T1000 (cell line): ENCODE measurements at regions not wholly inside any gene's neighbourhood (a gene's known extent, or its start where the extent isn't known, plus 50 kb on each side); places are given as distances from the start of the nearest gene placed in this dataset.

Source experiments
- DNase-seq: peaks from one replicate; lab custom pipeline; 2025; ENCODE audit warnings: mixed read lengths; lab: John Stamatoyannopoulos, UW

DNA sequence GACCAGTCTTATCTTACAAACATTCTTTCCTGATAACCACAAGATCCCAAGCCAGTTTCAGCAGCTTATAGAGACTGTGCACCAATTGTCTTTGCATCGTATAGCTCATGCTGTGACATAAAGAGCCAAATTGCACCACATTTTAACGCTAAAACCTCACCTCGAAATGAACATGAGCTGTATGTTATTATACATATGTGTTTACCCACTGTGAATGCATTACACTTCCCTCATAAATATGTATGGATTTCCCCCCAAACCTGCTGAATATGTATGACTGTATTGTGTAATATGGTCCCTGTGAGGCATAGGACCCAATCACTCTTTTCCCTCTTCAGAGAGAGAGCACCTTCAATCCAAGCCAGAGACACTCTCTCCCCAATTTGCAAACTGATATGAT, 692.4 kb downstream of the NLGN4X start:
- DNase-seq, result no peak

GRCh38 chrX:5528057-5528456, 700.6 kb downstream of the NLGN4X start:
- DNase-seq, result no peak

DNA sequence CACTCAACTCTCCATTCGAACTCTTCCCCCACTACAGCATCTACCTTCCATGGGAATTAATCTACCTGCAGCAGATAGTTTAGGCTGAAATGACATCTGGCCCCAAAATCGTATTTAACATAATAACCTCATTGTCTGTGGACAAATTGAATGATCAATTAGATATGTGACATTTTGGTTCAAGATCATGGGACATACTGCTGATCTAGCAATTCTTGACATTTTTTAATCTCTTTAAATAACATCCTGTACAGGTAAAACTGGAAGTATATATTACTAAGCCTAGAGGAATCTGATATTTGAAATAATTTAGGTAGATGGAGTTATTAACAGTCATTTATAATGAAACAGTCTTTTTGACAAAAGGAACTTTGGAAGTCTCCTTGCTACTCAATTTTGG, 702.5 kb downstream of the NLGN4X start:
- DNase-seq, result no peak

DNA sequence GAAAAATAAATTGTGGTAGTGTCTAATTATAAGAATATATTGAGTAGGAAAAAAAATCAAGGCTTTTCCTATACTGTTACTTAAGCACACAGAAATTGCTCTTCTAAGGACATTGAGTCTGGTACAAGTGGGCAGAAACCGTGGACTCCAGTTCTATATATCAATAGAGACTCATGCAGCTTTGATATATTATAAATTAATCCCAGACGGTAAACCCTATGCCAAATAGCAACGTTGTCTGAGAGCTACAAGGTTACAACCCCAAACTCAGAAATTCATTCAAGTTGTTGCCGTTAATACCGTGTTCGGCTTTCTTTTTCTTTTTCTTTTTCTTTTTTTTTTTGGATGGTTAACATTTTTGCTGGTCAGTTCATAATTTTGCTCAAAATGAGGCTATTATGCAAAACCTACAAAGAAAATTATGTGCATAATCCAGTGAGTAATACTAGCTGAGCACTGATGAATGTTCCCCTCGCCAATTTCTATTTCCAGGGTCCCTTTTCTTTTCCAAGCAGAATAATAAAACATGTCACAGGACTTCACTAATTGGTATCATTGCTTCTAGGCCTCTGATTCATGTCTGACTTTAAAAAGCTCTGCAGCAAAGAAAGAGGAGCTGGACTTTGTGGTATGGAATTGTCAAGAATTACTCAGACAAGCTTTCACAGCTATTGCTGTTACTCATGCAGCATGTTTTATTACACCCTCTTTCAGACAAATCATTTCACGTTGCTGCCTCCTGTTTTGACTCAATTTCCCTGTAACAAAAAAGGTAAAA, 737.7 kb downstream of the NLGN4X start:
- DNase-seq, result no peak

DNA sequence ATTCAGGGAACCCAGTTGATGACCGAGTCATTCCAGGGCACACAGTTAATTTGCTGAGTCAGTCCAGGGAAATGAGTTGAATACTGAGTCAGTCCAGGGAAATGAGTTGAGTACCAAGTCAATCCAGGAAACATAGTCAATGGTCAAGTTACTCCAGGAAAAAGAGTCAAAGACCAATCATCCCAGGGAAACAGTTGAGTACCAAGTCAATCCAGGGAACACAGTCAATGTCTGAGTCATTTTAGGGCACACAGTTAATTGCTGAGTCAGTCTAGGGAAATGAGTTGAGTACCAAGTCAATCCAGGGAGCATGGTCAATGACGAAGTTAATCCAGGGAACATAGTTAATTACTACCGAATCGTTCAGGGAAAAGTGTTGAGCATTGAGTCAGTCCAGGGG, 754.4 kb downstream of the NLGN4X start:
- DNase-seq, result peak; percentile 26

DNA sequence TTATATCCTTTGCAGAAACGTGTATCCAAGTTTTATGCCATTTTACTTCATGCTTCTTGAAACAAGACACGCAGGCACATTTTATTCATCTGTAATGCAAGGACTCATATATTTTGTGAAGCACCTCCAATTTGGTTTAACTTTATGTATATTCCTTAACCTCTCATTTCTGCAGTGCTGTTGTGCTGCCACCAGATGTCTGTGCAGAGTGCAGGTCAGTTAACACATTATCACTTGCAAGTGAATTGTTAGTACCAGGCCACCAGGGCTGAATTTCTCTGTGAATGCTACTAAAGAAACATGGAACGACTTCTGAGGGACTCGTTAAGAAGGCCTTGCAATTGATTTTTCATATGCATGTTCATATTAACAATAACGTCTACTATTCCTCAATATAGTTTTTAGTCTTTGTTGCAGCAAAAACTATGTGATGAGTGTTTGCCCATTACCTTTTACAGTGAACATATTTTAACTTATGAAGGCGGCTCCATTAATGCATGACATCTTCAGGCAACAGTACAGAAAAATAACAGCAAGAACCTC, 770.3 kb downstream of the NLGN4X start:
- no peak for DNase-seq

DNA sequence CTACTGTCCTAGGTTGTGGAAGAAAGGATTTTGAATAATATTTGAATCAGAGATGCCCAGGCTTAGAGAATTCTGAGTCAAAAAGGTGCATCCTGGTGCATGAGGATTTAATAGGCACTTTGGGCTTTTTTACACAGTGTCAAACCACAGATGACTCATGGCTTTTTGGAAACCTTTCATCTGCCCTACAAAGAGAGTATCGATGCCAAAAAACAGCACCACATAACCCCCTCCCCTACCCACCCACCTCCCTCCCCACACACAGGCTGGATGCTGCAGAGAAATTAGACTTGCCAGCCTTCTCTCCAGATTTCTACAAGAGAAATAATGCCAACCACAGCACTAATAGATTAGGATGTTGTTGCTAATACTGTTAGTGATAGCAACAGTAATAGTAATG, 779.3 kb downstream of the NLGN4X start:
- no peak for DNase-seq

DNA sequence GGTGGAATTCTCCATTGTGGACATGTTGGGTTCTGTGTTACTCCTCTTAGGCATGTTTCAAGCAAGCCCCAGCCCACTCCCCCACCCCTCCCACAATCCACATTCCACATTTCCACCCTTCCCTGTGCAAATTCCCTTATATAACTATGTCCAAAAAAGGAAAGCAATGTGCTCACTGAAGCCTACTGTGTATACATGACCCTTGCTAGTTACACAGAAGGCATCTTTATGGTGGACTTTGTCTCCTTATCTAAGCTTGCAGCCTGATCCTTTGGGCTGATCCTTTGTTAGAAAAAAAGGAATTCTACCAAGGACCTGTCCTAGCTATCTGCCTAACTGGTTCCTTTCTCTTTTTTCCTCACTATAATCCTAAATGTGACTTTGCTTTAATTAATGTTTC, 796.8 kb downstream of the NLGN4X start:
- DNase-seq, result no peak

DNA sequence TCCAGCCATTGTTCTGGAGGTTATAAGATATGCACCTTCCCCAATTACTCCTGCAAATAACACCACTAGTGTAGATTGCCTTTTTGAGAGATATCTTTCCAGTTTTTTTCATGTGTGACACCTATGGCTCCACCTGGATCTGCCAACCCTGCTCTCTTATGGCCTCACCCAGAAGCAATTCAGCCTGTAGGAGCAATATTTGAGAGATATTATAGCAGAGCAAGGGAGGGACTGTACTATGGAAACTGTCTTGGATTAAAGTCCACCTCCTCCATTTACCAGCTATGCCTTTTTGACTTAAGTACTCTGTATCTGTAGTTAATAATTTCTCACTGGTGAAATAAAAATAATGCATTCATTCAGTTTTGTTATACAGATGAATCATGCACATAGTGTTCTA, 803.5 kb downstream of the NLGN4X start:
- no peak for DNase-seq

GRCh38 chrX:5417381-5417780, 811.3 kb downstream of the NLGN4X start:
- DNase-seq, result no peak

DNA sequence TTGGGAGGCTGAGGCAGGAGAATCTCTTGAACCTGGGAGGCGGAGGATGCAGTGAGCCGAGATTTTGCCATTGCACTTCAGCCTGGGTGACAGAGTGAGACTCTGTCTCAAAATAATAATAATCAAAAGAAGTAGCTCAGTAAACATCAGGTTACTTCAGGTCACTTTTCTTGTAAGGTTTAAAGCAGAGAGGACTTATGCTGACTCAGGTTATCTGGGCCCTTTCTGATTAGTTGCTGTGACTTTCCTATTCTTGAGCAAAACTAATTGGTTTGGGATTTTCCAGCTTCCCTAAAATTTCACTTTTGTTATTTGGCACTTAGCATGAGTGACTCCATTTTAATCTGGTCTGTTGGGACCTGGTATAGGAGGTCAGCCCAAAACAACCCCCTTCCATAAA, 812.9 kb downstream of the NLGN4X start:
- DNase-seq, result no peak

GRCh38 chrX:5409106-5409505, 819.6 kb downstream of the NLGN4X start:
- no peak for DNase-seq

GRCh38 chrX:5402461-5402860, 826.2 kb downstream of the NLGN4X start:
- DNase-seq, result no peak

DNA sequence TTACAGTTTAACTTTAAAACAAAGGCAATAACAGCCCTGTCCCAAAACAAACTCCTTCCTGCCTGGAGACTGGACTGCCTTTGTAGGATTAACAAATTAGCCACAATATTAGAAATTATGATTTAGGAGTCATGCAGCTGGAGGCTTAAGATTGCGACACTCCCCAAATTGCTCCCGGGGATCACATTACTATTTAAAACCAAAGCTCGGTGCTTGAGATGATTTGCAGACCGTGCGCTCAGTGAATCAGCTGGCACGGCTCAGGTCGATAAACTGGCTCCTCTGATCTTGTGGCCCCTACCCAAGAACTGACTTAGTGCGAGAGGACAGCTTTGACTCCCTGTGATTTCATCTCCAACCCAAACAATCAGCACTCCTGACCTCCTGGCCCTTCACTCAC, 829.3 kb downstream of the NLGN4X start:
- DNase-seq, result no peak

DNA sequence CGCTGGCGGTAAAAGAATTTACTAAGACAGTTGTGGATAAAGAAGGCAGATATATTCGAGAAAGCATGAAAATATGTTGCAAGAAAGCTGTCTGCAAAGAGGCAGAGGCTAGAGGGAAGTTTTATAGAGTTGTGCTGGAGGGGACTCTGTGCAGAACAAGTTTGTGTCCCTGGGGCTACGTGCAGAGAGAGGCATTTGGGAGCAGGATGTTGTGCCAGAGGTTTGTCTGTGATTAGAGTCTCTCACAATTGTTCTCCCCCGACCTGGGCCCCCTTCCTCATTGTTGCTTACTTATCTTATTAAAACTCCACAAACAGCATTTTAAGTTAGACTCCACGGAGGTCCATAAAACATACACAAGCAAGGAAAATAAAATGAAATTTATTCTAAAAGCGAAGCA, 831.3 kb downstream of the NLGN4X start:
- DNase-seq, result no peak

- no peak for DNase-seq
Observed at GRCh38 chrX:5390376-5390775, 838.3 kb downstream of the NLGN4X start.

GRCh38 chrX:5388087-5388486, 840.6 kb downstream of the NLGN4X start:
- no peak for DNase-seq

- no peak for DNase-seq
Observed at GRCh38 chrX:5380426-5380825, 848.2 kb downstream of the NLGN4X start.

DNA sequence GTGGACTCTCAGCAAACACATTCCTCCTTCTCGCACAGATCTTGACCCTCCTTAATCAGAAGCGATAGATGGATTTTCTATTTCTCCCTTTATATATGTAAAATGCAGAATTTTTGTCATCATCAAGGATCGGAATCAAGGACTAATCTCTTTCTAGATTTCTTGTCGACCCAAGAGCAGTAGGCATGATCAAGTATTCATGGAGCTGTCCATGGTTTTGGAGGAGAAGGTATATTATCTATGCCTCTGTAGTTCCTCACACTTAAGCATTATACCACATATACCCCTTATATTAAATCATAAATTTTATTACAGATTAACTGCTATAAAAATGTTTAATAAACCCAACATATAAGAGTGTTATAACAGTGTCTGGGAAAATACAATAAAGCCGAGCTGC, 886.8 kb downstream of the NLGN4X start:
- DNase-seq, result no peak

DNA sequence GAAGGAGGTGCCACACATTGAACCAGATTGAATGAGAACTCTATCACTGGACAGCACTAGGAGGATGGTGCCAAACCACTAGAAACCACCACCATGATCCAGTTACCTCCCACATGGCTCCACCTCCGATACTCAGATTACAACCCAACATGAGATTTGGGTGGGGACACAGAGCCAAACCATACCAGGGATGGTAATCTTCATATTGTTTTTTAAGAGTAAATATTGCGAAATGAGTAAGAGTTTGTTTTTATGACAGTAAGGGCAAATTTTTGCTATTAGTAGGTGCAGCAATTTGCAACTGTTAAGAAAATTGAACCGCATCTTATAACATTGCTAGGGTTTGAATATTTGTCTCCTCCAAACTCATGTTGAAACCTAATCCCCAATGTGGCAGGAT, 891.5 kb downstream of the NLGN4X start:
- no peak for DNase-seq

DNA sequence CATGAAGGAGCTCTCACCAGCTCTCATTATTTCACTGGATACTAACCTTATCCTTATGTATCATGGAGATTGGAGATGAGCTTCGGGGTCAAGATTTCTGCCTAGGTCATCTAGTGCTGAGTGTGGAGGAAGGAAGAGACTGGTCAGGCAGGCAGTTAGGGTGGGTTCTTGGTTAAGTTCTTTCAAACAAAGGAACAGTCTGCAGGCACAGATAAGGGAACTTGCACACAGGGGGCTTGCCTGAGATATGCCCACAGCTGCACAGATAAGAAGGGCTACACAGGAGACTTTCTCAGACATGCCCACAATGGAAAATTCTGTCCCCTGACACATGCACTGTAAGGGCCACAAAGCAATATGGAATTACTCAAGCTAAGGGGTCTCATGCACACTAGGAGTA, 904.1 kb downstream of the NLGN4X start:
- no peak for DNase-seq

GRCh38 chrX:5314148-5314547, 914.5 kb downstream of the NLGN4X start:
- no peak for DNase-seq

DNA sequence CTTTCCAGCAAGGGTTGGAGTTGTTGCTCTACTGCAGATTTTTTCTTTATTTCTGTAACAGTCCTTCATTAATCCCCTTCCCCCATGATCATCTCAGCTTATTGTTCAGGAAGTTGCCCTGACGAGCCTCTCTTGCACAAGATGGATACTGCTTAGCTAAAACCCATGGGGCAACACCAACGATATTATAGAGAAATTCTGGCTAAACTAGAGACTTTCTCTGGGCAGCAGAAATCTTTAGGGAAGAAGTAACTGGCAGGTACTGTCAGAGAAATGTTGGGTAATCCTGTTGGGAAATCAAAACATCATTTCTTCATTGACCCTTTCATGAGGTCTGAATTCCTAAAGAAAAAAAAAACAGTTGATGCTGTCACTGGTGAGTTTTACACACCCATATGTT, 921.3 kb downstream of the NLGN4X start:
- no peak for DNase-seq

DNA sequence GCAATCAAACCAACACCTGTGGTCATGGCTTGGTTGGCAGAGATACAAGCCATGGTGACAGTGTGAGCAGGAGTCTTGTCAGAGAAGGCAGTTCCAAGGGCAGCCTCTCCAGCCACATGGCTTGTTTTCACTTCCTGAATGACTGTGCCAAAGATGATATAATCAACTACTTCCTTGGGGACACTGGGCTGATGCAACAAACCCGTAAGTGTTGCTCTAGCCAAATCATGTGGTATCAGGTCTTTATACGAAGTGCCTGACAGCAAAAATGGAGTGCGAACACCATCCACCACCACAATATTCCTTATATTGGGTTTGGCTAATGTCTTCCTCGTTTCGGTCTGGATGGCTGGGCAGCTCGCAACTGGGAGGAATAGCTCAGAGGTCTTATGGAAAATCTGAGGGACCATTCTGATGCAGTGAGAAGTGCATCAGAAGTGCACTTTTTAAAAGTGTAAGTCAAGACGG, 922.0 kb downstream of the NLGN4X start:
- DNase-seq, result no peak
